ENCODE measurements at regions not wholly inside any gene's neighbourhood (a gene's known extent, or its start where the extent isn't known, plus 50 kb on each side); places are given as distances from the start of the nearest gene placed in this dataset.
"Not testable (repeated sequence)": the region's sequence is repeated elsewhere in the genome, so short reads cannot be mapped to it uniquely, and the experiment has no call there.

GRCh38 chr5:60532796-60533195, 167.2 kb downstream of the DEPDC1B start:
- not testable (repeated sequence) for H3K9me3 ChIP-seq (ENCODE audit: control insufficient read depth in 1 of 2, low read length in 2 of 2); H3K36me3 ChIP-seq (ENCODE audit: control insufficient read depth in 1 of 2, insufficient read depth in 2 of 2, low read length in 2 of 2); H3K27me3 ChIP-seq (ENCODE audit: control insufficient read depth in 1 of 2, insufficient read depth in 2 of 2, low read length in 2 of 2); H3K4me1 ChIP-seq (ENCODE audit: control insufficient read depth in 1 of 2, insufficient read depth in 2 of 2, low read length in 2 of 2); H3K27ac ChIP-seq (ENCODE audit: low read depth, low read length); H3K9ac ChIP-seq (ENCODE audit: low read depth in 1 of 2, low read length in 2 of 2); H3K4me3 ChIP-seq (ENCODE audit: low read depth in 1 of 2, low read length in 2 of 2)

DNA sequence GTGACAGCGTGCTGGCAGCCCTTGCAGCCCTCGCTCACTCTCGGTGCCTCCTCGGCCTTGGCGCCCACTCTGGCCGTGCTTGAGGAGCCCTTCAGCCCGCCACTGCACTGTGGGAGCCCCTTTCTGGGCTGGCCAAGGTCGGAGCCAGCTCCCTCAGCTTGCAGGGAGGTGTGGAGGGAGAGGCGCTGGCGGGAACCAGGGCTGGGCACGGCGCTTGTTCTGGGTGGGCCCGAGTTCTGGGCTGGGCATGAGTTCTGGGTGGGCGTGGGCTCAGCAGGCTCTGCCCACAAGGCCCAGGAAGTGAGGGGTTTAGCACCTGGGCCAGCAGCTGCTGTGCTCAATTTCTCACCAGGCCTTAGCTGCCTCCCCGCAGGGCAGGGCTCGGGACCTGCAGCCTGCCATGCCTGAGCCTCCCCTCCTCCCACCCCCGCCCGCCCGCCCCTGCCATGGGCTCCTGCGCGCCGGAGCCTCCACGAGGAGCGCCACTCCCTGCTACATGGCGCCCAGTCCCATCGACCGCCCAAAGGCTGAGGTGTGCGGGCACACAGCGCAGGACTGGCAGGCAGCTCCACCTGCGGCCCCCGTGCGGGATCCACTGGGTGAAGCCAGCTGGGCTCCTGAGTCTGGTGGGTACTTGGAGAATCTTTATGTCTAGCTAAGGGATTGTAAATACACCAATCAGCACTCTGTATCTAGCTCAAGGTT, 169.7 kb downstream of the DEPDC1B start:
- not testable (repeated sequence) for H3K9me3 ChIP-seq (ENCODE audit: control insufficient read depth in 1 of 2, low read length in 2 of 2); H3K4me1 ChIP-seq (ENCODE audit: control insufficient read depth in 1 of 2, insufficient read depth in 2 of 2, low read length in 2 of 2); H3K9ac ChIP-seq (ENCODE audit: low read depth in 1 of 2, low read length in 2 of 2); H3K27ac ChIP-seq (ENCODE audit: low read depth, low read length); H3K4me3 ChIP-seq (ENCODE audit: low read depth in 1 of 2, low read length in 2 of 2); H3K36me3 ChIP-seq (ENCODE audit: control insufficient read depth in 1 of 2, insufficient read depth in 2 of 2, low read length in 2 of 2); H3K27me3 ChIP-seq (ENCODE audit: control insufficient read depth in 1 of 2, insufficient read depth in 2 of 2, low read length in 2 of 2)

- Histone ChIP-seq H3K4me1 (ENCODE audit: control insufficient read depth in 1 of 2, insufficient read depth in 2 of 2, low read length in 2 of 2) (no peaks in the 10 kb centered on the region), H3K27me3 (ENCODE audit: control insufficient read depth in 1 of 2, insufficient read depth in 2 of 2, low read length in 2 of 2) (no peaks in the 10 kb centered on the region), H3K36me3 (ENCODE audit: control insufficient read depth in 1 of 2, insufficient read depth in 2 of 2, low read length in 2 of 2) (no peaks in the 10 kb centered on the region), H3K27ac (ENCODE audit: low read depth, low read length) (no peak overlapping the region), H3K4me3 (ENCODE audit: low read depth in 1 of 2, low read length in 2 of 2) (no peak overlapping the region), H3K9me3 (ENCODE audit: control insufficient read depth in 1 of 2, low read length in 2 of 2) (no peaks in the 10 kb centered on the region), H3K9ac (ENCODE audit: low read depth in 1 of 2, low read length in 2 of 2) (no peak overlapping the region)
These were observed 171.0 kb downstream of the DEPDC1B start for GRCh38 chr5:60529001-60529400.

GRCh38 chr5:60527072-60527471, 172.9 kb downstream of the DEPDC1B start:
- Histone ChIP-seq H3K36me3 (ENCODE audit: control insufficient read depth in 1 of 2, insufficient read depth in 2 of 2, low read length in 2 of 2) (no peaks in the 10 kb centered on the region), H3K4me3 (ENCODE audit: low read depth in 1 of 2, low read length in 2 of 2) (no peak overlapping the region), H3K9me3 (ENCODE audit: control insufficient read depth in 1 of 2, low read length in 2 of 2) (no peaks in the 10 kb centered on the region), H3K9ac (ENCODE audit: low read depth in 1 of 2, low read length in 2 of 2) (no peak overlapping the region), H3K27ac (ENCODE audit: low read depth, low read length) (no peak overlapping the region), H3K27me3 (ENCODE audit: control insufficient read depth in 1 of 2, insufficient read depth in 2 of 2, low read length in 2 of 2) (no peaks in the 10 kb centered on the region), H3K4me1 (ENCODE audit: control insufficient read depth in 1 of 2, insufficient read depth in 2 of 2, low read length in 2 of 2) (peaks cover 0 to 8% of the 10 kb centered on the region in 2 donors)

DNA sequence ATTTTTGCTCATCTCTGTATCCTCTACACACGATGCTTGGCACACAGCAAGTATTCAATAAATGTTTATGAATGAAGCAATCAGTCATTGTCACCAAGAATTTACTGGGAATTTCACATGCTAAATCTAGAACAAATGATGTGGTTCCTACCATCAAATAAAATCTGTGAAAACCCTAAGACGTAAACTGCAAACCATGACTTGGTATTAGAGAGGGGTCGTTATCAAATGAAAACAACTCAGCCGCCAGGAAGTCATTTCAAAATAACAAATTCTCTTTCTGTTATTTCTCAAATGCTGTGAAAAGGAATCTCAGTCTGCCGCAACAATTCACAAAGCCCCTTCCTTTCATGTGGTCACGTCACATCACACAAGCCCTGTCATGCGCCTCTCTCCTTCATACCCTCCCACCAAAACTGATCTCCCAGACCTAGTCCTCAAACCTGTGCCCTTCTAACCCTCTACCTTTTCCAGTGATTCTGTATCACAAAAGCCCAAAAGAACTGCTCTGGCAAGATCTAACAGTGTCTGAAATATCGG, 173.6 kb downstream of the DEPDC1B start:
- H3K9me3 ChIP-seq (ENCODE audit: control insufficient read depth in 1 of 2, low read length in 2 of 2): no peaks in the 10 kb centered on the region
- no peak overlapping the region for H3K9ac ChIP-seq (ENCODE audit: low read depth in 1 of 2, low read length in 2 of 2)
- H3K27ac ChIP-seq (ENCODE audit: low read depth, low read length): no peak overlapping the region
- H3K27me3 ChIP-seq (ENCODE audit: control insufficient read depth in 1 of 2, insufficient read depth in 2 of 2, low read length in 2 of 2): no peaks in the 10 kb centered on the region
- no peaks in the 10 kb centered on the region for H3K36me3 ChIP-seq (ENCODE audit: control insufficient read depth in 1 of 2, insufficient read depth in 2 of 2, low read length in 2 of 2)
- H3K4me1 ChIP-seq (ENCODE audit: control insufficient read depth in 1 of 2, insufficient read depth in 2 of 2, low read length in 2 of 2): peaks cover 4 to 13% of the 10 kb centered on the region in 2 donors
- no peak overlapping the region for H3K4me3 ChIP-seq (ENCODE audit: low read depth in 1 of 2, low read length in 2 of 2)

DNA sequence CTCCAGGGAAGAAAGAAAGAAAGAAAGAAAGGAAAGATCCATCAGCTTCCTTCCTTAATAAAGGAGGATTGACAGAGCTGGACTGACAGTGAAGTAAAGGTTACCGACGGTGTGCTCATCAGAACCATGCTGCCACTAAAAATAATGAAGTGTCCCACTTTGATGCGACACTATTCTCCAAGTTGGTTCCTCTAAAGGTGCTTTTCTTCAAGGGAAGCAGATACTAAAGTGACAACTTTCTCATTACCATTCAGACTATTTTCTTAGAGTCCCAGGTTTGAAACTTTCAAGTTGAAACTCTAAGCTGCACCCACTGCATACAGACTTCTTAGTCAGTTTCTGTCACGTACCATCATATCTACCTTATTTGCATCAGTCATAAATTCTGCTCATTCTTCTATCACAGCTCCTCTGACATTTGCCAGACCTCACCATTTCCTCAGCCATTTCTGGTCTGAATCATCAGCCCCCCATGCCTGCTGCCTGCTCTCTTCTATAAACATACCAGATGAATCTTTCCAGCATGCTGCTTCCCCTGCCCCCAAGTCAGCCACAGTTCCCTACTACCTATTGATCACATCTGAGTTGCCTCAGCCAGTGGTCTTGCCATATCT, 177.6 kb downstream of the DEPDC1B start:
- no peak overlapping the region for H3K27ac ChIP-seq (ENCODE audit: low read depth, low read length)
- peak overlapping the region in 1 of 2 donors; percentile 14 for H3K4me3 ChIP-seq (ENCODE audit: low read depth in 1 of 2, low read length in 2 of 2)
- H3K9ac ChIP-seq (ENCODE audit: low read depth in 1 of 2, low read length in 2 of 2): no peak overlapping the region

GRCh38 chr5:60521376-60522291, 178.3 kb downstream of the DEPDC1B start:
- peak overlapping the region in 1 of 2 donors; percentile 14 for H3K4me3 ChIP-seq (ENCODE audit: low read depth in 1 of 2, low read length in 2 of 2)
- H3K36me3 ChIP-seq (ENCODE audit: control insufficient read depth in 1 of 2, insufficient read depth in 2 of 2, low read length in 2 of 2): no peaks in the 10 kb centered on the region

More for the DNA sequence above, 177.6 kb downstream of the DEPDC1B start:
- Histone ChIP-seq H3K36me3 (ENCODE audit: control insufficient read depth in 1 of 2, insufficient read depth in 2 of 2, low read length in 2 of 2) (no peaks in the 10 kb centered on the region), H3K9me3 (ENCODE audit: control insufficient read depth in 1 of 2, low read length in 2 of 2) (no peaks in the 10 kb centered on the region), H3K4me1 (ENCODE audit: control insufficient read depth in 1 of 2, insufficient read depth in 2 of 2, low read length in 2 of 2) (peaks cover 4 to 17% of the 10 kb centered on the region in 2 donors), H3K27me3 (ENCODE audit: control insufficient read depth in 1 of 2, insufficient read depth in 2 of 2, low read length in 2 of 2) (no peaks in the 10 kb centered on the region)

GRCh38 chr5:60520451-60521227, 179.3 kb downstream of the DEPDC1B start:
- no peak overlapping the region for H3K4me3 ChIP-seq (ENCODE audit: low read depth in 1 of 2, low read length in 2 of 2)
- no peaks in the 10 kb centered on the region for H3K36me3 ChIP-seq (ENCODE audit: control insufficient read depth in 1 of 2, insufficient read depth in 2 of 2, low read length in 2 of 2)
- no peaks in the 10 kb centered on the region for H3K9me3 ChIP-seq (ENCODE audit: control insufficient read depth in 1 of 2, low read length in 2 of 2)
- H3K27me3 ChIP-seq (ENCODE audit: control insufficient read depth in 1 of 2, insufficient read depth in 2 of 2, low read length in 2 of 2): no peaks in the 10 kb centered on the region
- peaks cover 4 to 17% of the 10 kb centered on the region in 2 donors for H3K4me1 ChIP-seq (ENCODE audit: control insufficient read depth in 1 of 2, insufficient read depth in 2 of 2, low read length in 2 of 2)
- H3K9ac ChIP-seq (ENCODE audit: low read depth in 1 of 2, low read length in 2 of 2): no peak overlapping the region
- no peak overlapping the region for H3K27ac ChIP-seq (ENCODE audit: low read depth, low read length)

More at GRCh38 chr5:60521376-60522291, 178.3 kb downstream of the DEPDC1B start:
- Histone ChIP-seq H3K27ac (ENCODE audit: low read depth, low read length) (no peak overlapping the region), H3K27me3 (ENCODE audit: control insufficient read depth in 1 of 2, insufficient read depth in 2 of 2, low read length in 2 of 2) (no peaks in the 10 kb centered on the region), H3K4me1 (ENCODE audit: control insufficient read depth in 1 of 2, insufficient read depth in 2 of 2, low read length in 2 of 2) (peaks cover 4 to 17% of the 10 kb centered on the region in 2 donors), H3K9me3 (ENCODE audit: control insufficient read depth in 1 of 2, low read length in 2 of 2) (no peaks in the 10 kb centered on the region), H3K9ac (ENCODE audit: low read depth in 1 of 2, low read length in 2 of 2) (no peak overlapping the region)

DNA sequence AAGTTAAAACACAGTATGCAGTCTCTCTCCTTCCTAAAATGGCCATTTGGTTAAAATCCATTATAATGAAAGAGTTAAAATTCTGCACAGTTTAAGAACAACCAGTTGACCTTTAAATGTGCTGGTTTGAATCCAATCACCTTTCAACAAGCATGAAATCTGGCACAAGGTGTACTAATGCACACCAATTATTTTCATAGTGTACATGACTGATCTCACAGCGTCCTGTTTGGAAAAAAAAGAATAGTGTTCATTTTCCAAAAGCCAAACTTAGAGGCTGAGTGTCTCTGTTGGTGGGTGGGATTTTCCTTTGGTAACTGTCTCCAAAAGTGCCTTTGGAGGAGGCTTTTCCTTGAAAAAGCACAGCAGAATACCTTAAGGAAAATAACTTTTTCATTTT, 180.6 kb downstream of the DEPDC1B start:
- Histone ChIP-seq H3K9me3 (ENCODE audit: control insufficient read depth in 1 of 2, low read length in 2 of 2) (no peaks in the 10 kb centered on the region), H3K4me3 (ENCODE audit: low read depth in 1 of 2, low read length in 2 of 2) (no peak overlapping the region), H3K9ac (ENCODE audit: low read depth in 1 of 2, low read length in 2 of 2) (no peak overlapping the region), H3K36me3 (ENCODE audit: control insufficient read depth in 1 of 2, insufficient read depth in 2 of 2, low read length in 2 of 2) (no peaks in the 10 kb centered on the region), H3K27ac (ENCODE audit: low read depth, low read length) (no peak overlapping the region), H3K4me1 (ENCODE audit: control insufficient read depth in 1 of 2, insufficient read depth in 2 of 2, low read length in 2 of 2) (peaks cover 4 to 17% of the 10 kb centered on the region in 2 donors), H3K27me3 (ENCODE audit: control insufficient read depth in 1 of 2, insufficient read depth in 2 of 2, low read length in 2 of 2) (no peaks in the 10 kb centered on the region)

All from duodenal mucosa (tissue), 2 donors.